ENCODE measurements at regions not wholly inside any gene's neighbourhood (a gene's known extent, or its start where the extent isn't known, plus 50 kb on each side); places are given as distances from the start of the nearest gene placed in this dataset.

GRCh38 chr6:128672023-128672422 lies 151.6 kb upstream of the PTPRK start:
- intact Hi-C loops (cut with DNase I), result no loop called here
- H3K9me3 ChIP-seq, result no peaks in the 10 kb centered on the region
- H3K4me1 ChIP-seq (ENCODE audit: insufficient read depth), result no peaks in the 10 kb centered on the region
- H3K4me3 ChIP-seq, result no peak overlapping the region
- H3K27ac ChIP-seq, result no peak overlapping the region
- 79 to 89% (median 85%) methylated on average over 3 of the region's 3 CpGs for WGBS, 3 donors
- DNase-seq, result no peak
- TF ChIP-seq, protein P1, sequence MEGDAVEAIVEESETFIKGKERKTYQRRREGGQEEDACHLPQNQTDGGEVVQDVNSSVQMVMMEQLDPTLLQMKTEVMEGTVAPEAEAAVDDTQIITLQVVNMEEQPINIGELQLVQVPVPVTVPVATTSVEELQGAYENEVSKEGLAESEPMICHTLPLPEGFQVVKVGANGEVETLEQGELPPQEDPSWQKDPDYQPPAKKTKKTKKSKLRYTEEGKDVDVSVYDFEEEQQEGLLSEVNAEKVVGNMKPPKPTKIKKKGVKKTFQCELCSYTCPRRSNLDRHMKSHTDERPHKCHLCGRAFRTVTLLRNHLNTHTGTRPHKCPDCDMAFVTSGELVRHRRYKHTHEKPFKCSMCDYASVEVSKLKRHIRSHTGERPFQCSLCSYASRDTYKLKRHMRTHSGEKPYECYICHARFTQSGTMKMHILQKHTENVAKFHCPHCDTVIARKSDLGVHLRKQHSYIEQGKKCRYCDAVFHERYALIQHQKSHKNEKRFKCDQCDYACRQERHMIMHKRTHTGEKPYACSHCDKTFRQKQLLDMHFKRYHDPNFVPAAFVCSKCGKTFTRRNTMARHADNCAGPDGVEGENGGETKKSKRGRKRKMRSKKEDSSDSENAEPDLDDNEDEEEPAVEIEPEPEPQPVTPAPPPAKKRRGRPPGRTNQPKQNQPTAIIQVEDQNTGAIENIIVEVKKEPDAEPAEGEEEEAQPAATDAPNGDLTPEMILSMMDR (IDR thresholded peaks at IDR 0.05), result no peak
- TF ChIP-seq EP300 (IDR thresholded peaks at IDR 0.05), result no peak
- H3K27me3 ChIP-seq, result no peaks in the 10 kb centered on the region
- H3K36me3 ChIP-seq, result no peaks in the 10 kb centered on the region

DNA sequence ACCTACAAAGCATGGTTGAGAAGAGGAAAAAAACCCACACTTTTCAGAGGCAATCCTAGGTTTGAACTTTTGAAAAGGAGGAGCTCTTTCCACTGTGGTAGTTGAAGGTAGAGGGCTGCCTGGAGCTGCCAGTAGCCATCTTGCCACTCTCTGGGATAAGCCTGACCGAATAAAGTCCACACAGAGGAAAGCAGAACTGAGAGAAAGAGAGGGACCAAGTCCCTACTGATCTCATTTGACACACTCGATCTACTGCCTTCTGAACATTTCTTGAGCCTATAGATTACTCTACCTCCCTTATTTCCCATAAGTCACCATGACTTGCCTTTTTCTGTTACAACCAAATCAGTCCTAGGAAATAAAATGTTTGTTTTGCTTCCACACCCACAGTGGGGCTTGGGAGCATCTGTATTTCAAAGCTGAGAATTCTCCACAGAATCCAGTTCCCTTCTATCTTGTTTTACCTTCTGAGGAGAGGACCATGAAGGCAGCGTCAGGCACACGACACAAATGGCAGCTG lies 147.0 kb upstream of the PTPRK start:
- H3K9me3 ChIP-seq, result no peaks in the 10 kb centered on the region
- no peak overlapping the region for H3K4me3 ChIP-seq
- TF ChIP-seq EP300 (IDR thresholded peaks at IDR 0.05) (no peak), POLR2A (IDR thresholded peaks at IDR 0.05) (no peak)
- TF ChIP-seq, protein P1 (IDR thresholded peaks at IDR 0.05), result no peak
- no peaks in the 10 kb centered on the region for H3K36me3 ChIP-seq
- no peaks in the 10 kb centered on the region for H3K4me1 ChIP-seq (ENCODE audit: insufficient read depth)
- intact Hi-C loops (cut with DNase I), result no loop called here
- 58 to 73% (median 61%) methylated on average over 4 of the region's 4 CpGs for WGBS, 3 donors
- no peak overlapping the region for H3K27ac ChIP-seq
- no peak for DNase-seq
- H3K27me3 ChIP-seq, result no peaks in the 10 kb centered on the region

- 71 to 72% (median 71%) methylated on average over 2 of the region's 2 CpGs for WGBS, 3 donors
- H3K27me3 ChIP-seq, result no peaks in the 10 kb centered on the region
- intact Hi-C loops (cut with DNase I), result no loop called here
- no peak overlapping the region for H3K4me3 ChIP-seq
- no peak for TF ChIP-seq POLR2A (IDR thresholded peaks at IDR 0.05)
- TF ChIP-seq, protein P1 (IDR thresholded peaks at IDR 0.05), result no peak
- TF ChIP-seq EP300 (IDR thresholded peaks at IDR 0.05), result no peak
- H3K36me3 ChIP-seq, result no peaks in the 10 kb centered on the region
- H3K9me3 ChIP-seq, result no peaks in the 10 kb centered on the region
- H3K27ac ChIP-seq, result no peak overlapping the region
- no peak for DNase-seq
- no peaks in the 10 kb centered on the region for H3K4me1 ChIP-seq (ENCODE audit: insufficient read depth)
These were observed 146.0 kb upstream of the PTPRK start for GRCh38 chr6:128666405-128666804.

GRCh38 chr6:128663238-128663637 lies 142.8 kb upstream of the PTPRK start:
- 88 to 100% (median 94%) methylated on average over 2 of the region's 2 CpGs for WGBS, 3 donors

More at GRCh38 chr6:128663238-128663637, 142.8 kb upstream of the PTPRK start:
- Histone ChIP-seq H3K27me3 (no peaks in the 10 kb centered on the region), H3K4me1 (ENCODE audit: insufficient read depth) (no peaks in the 10 kb centered on the region), H3K9me3 (no peaks in the 10 kb centered on the region), H3K27ac (no peak overlapping the region), H3K4me3 (no peak overlapping the region), H3K36me3 (no peaks in the 10 kb centered on the region)
- TF ChIP-seq EP300 (IDR thresholded peaks at IDR 0.05) (no peak), POLR2A (IDR thresholded peaks at IDR 0.05) (no peak)
- TF ChIP-seq, protein P1 (IDR thresholded peaks at IDR 0.05), result no peak
- no peak for DNase-seq
- intact Hi-C loops (cut with DNase I), result no loop called here
